Heart left ventricle (tissue), 13 donors: ENCODE measurements at regions not wholly inside any gene's neighbourhood (a gene's known extent, or its start where the extent isn't known, plus 50 kb on each side); places are given as distances from the start of the nearest gene placed in this dataset.

Source experiments
- POLR2A ChIP-seq, 2 donors: fragments of 450-650 bp; IDR thresholded peaks; one replicate each; pipeline ENCODE4 v1.6.1; 2017; ENCODE audit warnings: antibody characterized with exemption in 2 of 2, mild to moderate bottlenecking in 2 of 2, moderate library complexity in 2 of 2
- TF ChIP-seq, protein P1 (sequence below), 12 donors: fragments of 200-600 bp; sonication (generic) in 4 of 12; IDR thresholded peaks; one replicate each; pipeline versions ENCODE4 v1.5.0 to v1.8.0; 2018 to 2022; ENCODE audit warnings: antibody characterized with exemption in 12 of 12, mild to moderate bottlenecking in 5 of 12
- donor health status: ischemic (EF 13 %, LVEDD 7.1; RV severe dilation, severe dysfunction).
- donor health status: DM: no; HTN: yes; CAD: no.
- donor health status: DM: no; HTN: no; CAD: no.
- donor health status: ischemic (EF 25% LVEDD 6.9; RV normal size, moderate dysfunction).
- donor health status: ischemic (EF 25% LVEDD 5.7; RV mildly dilated, moderate dysfunction).
- donor health status: ischemic (EF 35%, LVEDD 5.7; RV mildly dilated, moderate dysfunction).
- donor health status: nonischemic (EF 11% LVEDD 7.7; RV severe dilation, severe dysfunction).
- donor health status: DM: yes; HTN: yes; CAD: no.
- donor health status: PGD.
- donor health status: ischemic (EF 29% LVEDD 5.4; RV normal size, mild dysfunction).
- donor health status: nonischemic (EF 23%, LVEDD 6.1; RV moderate dilation, normal function).

- TF ChIP-seq, protein P1, sequence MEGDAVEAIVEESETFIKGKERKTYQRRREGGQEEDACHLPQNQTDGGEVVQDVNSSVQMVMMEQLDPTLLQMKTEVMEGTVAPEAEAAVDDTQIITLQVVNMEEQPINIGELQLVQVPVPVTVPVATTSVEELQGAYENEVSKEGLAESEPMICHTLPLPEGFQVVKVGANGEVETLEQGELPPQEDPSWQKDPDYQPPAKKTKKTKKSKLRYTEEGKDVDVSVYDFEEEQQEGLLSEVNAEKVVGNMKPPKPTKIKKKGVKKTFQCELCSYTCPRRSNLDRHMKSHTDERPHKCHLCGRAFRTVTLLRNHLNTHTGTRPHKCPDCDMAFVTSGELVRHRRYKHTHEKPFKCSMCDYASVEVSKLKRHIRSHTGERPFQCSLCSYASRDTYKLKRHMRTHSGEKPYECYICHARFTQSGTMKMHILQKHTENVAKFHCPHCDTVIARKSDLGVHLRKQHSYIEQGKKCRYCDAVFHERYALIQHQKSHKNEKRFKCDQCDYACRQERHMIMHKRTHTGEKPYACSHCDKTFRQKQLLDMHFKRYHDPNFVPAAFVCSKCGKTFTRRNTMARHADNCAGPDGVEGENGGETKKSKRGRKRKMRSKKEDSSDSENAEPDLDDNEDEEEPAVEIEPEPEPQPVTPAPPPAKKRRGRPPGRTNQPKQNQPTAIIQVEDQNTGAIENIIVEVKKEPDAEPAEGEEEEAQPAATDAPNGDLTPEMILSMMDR (IDR thresholded peaks at IDR 0.05): no peak
- no peak for TF ChIP-seq POLR2A (IDR thresholded peaks at IDR 0.05)
Measured at GRCh38 chr14:30142216-30142615, 214.6 kb upstream of the PRKD1 start.
